ENCODE measurements at regions not wholly inside any gene's neighbourhood (a gene's known extent, or its start where the extent isn't known, plus 50 kb on each side); places are given as distances from the start of the nearest gene placed in this dataset.

GRCh38 chr12:34210183-34210582 lies 187.9 kb downstream of the ALG10 start (continued):
- TF ChIP-seq CTCF (IDR thresholded peaks at IDR 0.05), result no peak
- no peak for TF ChIP-seq EZH2phosphoT487 (IDR thresholded peaks at IDR 0.05; ENCODE audit: borderline replicate concordance, low read depth)
- TF ChIP-seq MEF2A (IDR thresholded peaks at IDR 0.05; ENCODE audit: borderline replicate concordance, low read depth), result no peak

DNA sequence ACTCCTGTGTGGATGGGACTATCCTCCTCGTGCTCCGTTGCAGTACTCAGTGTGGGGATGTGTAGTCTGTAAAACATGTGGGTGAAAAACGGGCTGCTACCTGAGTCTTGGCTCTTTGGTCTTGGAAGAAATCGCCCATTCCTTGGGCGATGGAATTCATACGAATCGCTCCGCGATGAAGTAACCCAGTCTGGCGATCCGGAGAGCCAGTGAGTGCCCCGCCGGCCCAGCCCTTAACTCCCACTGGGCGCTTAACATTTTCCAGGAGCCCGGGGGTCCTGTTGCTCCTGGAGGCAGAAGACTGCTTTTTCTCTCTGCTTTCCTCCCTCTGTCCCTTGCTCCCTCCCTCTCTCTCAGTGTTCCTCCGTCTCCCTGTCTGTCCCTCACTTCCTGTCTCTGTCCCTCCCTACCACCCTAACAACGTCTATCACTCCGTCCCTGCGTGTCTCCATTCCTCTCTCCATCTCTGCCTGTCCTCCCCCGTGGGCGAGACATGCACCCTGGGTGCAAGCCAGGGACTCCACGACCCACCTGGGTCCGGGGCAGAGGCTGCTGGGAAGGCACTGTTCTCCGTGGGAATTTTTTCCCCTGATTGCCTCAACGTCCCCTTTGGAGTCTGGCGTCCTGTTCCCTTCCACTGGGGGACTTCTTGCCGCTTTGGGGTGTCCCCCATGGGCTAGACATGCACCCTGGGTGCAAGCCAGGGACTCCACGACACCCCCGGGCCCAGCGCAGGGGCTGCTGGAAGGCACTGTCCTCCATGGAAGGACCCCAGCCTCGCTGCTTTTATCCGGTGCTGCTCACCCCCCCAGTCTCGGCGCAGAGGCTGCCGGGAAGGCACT lies 188.6 kb downstream of the ALG10 start:
- ChIA-PET CTCF (no interaction called here), POLR2A (no interaction called here)
- H3K4me1 ChIP-seq (ENCODE audit: control insufficient read depth in 1 of 2, insufficient read depth in 2 of 2, low read depth in 1 of 2, low read length in 1 of 2), result no peaks in the 10 kb centered on the region
- H3F3A ChIP-seq (replicated peaks; ENCODE audit: insufficient read depth), result no peaks in the 10 kb centered on the region
- TF ChIP-seq RAD21 (IDR thresholded peaks at IDR 0.05; ENCODE audit: low read length) (no peak), GABPA (IDR thresholded peaks at IDR 0.05; ENCODE audit: low read depth) (no peak), JUND (IDR thresholded peaks at IDR 0.05) (no peak), TAF1 (IDR thresholded peaks at IDR 0.05; ENCODE audit: borderline replicate concordance, low read depth, low read length) (no peak), TEAD4 (IDR thresholded peaks at IDR 0.05; ENCODE audit: borderline replicate concordance, insufficient read depth) (no peak), USF2 (IDR thresholded peaks at IDR 0.05; ENCODE audit: borderline replicate concordance, low read depth, low read length) (no peak), FOSL2 (IDR thresholded peaks at IDR 0.05; ENCODE audit: borderline replicate concordance, low read depth) (no peak), NRF1 (IDR thresholded peaks at IDR 0.05; ENCODE audit: low read depth, low read length) (no peak), FOXM1 (IDR thresholded peaks at IDR 0.05; ENCODE audit: low read depth) (no peak), EZH2phosphoT487 (IDR thresholded peaks at IDR 0.05; ENCODE audit: borderline replicate concordance, low read depth) (no peak), IRF3 (IDR thresholded peaks at IDR 0.05; ENCODE audit: low read depth, low read length) (no peak), GATA2 (CRISPR knock-in tag; IDR thresholded peaks at IDR 0.05) (no peak), ELF1 (IDR thresholded peaks at IDR 0.05) (no peak), MXI1 (IDR thresholded peaks at IDR 0.05; ENCODE audit: low read depth, low read length) (no peak), RFX5 (IDR thresholded peaks at IDR 0.05; ENCODE audit: low read length) (no peak), MEF2A (IDR thresholded peaks at IDR 0.05; ENCODE audit: borderline replicate concordance, low read depth) (no peak), EP300 (IDR thresholded peaks at IDR 0.05; ENCODE audit: borderline replicate concordance in 1 of 2, low read depth in 1 of 2, low read length in 1 of 2) (no peak)
- no peaks in the 10 kb centered on the region; the same call in 1 of the 2 replicates for H3K27me3 ChIP-seq (ENCODE audit: insufficient read depth)
- no peaks in the 10 kb centered on the region for H3K36me3 ChIP-seq (replicated peaks in 1 of 2; ENCODE audit: control insufficient read depth in 1 of 2, insufficient read depth in 2 of 2, low read length in 1 of 2)
- H3K9me2 ChIP-seq, result no peaks in the 10 kb centered on the region
- no peak overlapping the region for H3K4me2 ChIP-seq
- H3K9ac ChIP-seq, result no peak overlapping the region
- H3K9me3 ChIP-seq, result no peaks in the 10 kb centered on the region
- no peak overlapping the region for H3K4me3 ChIP-seq (ENCODE audit: low read depth in 2 of 2, low read length in 1 of 2)
- WGBS (ENCODE audit: low lambda C conversion rate), result 49% methylated on average over 35 of the region's 35 CpGs
- no peaks in the 10 kb centered on the region for H4K20me1 ChIP-seq (ENCODE audit: insufficient read depth)
- no peak overlapping the region for H2AFZ ChIP-seq (ENCODE audit: low read depth)
- no peak for DNase-seq
- H3K79me2 ChIP-seq (ENCODE audit: insufficient read depth), result no peaks in the 10 kb centered on the region
- H3K27ac ChIP-seq (ENCODE audit: low read depth in 2 of 2, low read length in 1 of 2), result no peak overlapping the region
